Sciatic nerve (tissue), 2 donors: ENCODE measurements at regions not wholly inside any gene's neighbourhood (a gene's known extent, or its start where the extent isn't known, plus 50 kb on each side); places are given as distances from the start of the nearest gene placed in this dataset.
"Not testable (repeated sequence)": the region's sequence is repeated elsewhere in the genome, so short reads cannot be mapped to it uniquely, and the experiment has no call there.

ENCODE experiments used
- ATAC-seq: fragments of 200-7000 bp; cut with Tn5 transposase; one replicate; pipeline ENCODE4 v1.9.1; 2020; ENCODE audit warnings: mild to moderate bottlenecking, moderate library complexity
- DNase-seq: peaks from one replicate; pipeline ENCODE4 v3.0.0-alpha.2; 2020; ENCODE audit warnings: low spot score
- intact Hi-C: fragments of 100-400 bp; cut with DNase I; formaldehyde crosslinking; loops from one replicate; pipeline ENCODE4 v1.14.2; 2022
- donor health status: DM: no; HTN: no; CAD: no.
- donor health status: DM: no; HTN: no; CAD: no.

- ATAC-seq (no peak), DNase-seq (no peak)
- intact Hi-C loops = no loop called here
Measured at GRCh38 chr13:31503626-31504025, 235.7 kb upstream of the RXFP2 start.

DNA sequence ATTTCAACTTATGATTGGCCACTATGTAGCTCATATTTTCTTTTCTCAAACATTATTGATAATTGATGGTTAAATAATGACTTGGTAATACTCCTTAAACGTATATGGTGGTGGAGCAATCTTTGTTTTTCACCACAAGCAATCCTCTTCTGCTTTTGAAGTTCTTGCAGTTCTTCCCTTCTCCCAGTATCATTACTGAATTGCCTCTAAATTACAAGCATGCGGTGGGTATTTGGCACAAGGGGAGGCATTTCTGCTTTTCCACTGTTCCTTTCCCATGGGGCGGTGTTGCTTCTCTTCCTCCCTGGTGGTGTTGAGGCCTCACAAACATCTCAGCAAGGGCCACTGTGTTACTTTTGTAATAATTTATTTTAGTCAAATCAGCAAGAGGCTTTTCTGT is 234.4 kb upstream of the RXFP2 start:
- ATAC-seq = no peak
- intact Hi-C loops = no loop called here
- no peak for DNase-seq

- ATAC-seq = no peak
- intact Hi-C loops = no loop called here
Measured at GRCh38 chr13:31512331-31512730, 227.0 kb upstream of the RXFP2 start.

DNA sequence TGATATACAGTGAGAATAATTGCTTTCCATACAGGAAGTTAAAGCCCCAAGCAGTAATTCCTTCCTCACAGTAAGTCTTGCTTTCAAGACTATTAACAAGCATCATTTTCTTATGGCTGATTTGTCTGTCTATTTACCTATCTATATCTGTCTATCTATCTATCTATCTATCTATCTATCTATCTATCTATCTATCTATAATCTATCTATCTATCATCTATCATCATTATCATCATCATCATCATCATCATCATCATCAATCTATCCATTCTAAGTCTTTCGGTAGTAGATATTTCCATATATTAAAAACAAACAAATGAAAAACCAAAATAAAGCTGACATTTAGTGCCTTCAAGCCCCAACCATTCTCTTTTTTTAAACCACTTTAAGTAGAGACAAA is 224.4 kb upstream of the RXFP2 start:
- intact Hi-C loops = no loop called here

More at GRCh38 chr13:31512331-31512730, 227.0 kb upstream of the RXFP2 start:
- no peak for DNase-seq

DNA sequence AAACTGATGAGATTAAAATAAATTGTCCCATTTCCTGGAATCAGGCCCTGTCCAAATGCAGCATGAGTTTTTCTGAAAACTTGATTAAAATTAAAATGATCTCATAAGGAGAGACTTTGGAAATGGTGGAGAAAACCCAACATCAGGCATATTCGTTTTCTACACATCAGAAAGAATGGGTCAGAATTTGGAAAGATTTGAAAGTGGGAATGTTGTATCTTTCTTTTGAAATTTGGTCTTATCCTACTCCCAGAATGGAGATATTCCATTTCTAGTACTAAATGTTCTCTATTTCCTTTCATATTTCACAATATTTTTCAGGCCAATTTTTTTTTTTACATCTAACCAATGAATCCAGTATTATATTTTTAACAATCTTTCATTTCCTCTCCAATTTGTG is 223.9 kb upstream of the RXFP2 start:
- no peak for DNase-seq
- peak; percentile 42 for ATAC-seq
- intact Hi-C loops = no loop called here

More for the DNA sequence above, 224.4 kb upstream of the RXFP2 start:
- ATAC-seq (no peak), DNase-seq (no peak)

- ATAC-seq (no peak), DNase-seq (no peak)
- intact Hi-C loops = no loop called here
Measured at GRCh38 chr13:31517599-31517998, 221.7 kb upstream of the RXFP2 start.

DNA sequence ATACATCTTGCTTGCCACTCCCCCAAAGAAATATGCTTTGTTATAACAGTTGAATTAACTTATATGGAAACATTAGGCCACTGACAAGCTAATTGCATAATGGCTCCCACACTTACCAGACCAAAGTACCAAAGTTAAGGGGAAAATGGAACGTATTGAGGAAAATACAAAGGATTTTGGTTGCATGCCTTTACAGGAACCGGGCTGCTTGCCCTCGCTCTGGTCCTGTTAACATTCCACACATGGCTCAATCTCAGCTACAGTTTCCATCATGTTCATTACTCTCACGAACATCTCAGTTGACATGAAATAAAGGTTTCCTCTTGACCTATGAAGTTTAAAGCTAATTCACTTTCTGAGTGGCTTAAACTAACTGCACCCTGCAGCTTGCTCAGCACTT is 220.7 kb upstream of the RXFP2 start:
- no peak for DNase-seq
- ATAC-seq = no peak
- intact Hi-C loops = no loop called here

GRCh38 chr13:31521435-31521834 is 217.9 kb upstream of the RXFP2 start:
- ATAC-seq (no peak), DNase-seq (no peak)
- intact Hi-C loops = no loop called here

DNA sequence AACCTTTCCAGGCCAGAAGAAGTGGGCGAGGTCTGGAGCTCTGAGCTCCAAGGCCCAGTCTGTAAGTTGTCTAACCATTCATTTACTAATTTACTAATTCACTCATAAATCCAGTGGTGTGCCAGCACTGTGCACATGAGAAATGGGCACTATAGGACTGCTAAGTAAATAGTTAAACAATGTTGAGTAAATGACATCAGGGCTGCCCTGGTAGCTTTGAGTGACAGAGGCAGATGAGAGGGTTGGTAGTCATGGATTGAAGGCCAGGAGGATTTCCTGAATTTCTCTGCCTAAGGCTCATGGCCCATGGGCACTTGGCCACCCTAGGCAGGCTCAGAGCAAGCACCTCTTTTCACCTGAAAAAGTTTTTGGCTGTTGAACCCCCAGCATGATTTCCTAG is 216.9 kb upstream of the RXFP2 start:
- intact Hi-C loops = no loop called here
- ATAC-seq (no peak), DNase-seq (no peak)

- DNase-seq (no peak), ATAC-seq (no peak)
- intact Hi-C loops = no loop called here
Measured at GRCh38 chr13:31528176-31528575, 211.2 kb upstream of the RXFP2 start.

DNA sequence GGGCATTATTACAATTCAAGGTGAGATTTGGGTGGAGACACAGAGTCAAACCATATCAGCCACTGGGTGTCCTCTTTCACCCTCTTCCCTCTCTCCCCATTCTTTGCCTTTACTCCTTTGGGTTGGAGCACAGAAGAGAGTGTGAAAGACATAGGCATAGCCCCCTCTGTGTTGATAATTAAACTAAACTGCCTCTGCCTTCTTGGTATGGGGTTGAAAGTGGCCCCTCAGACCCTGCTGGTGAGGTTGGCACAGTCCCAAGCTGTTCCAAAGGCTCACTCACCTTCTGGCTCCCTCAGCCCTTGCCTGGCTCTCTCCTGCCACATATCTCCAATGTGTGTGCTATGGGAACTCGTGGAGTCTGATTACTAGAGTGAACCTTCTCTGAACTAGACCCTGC is 210.6 kb upstream of the RXFP2 start:
- ATAC-seq = no peak
- intact Hi-C loops = no loop called here
- DNase-seq = no peak

- ATAC-seq (no peak), DNase-seq (no peak)
- intact Hi-C loops = no loop called here
Measured at GRCh38 chr13:31530922-31531321, 208.4 kb upstream of the RXFP2 start.

DNA sequence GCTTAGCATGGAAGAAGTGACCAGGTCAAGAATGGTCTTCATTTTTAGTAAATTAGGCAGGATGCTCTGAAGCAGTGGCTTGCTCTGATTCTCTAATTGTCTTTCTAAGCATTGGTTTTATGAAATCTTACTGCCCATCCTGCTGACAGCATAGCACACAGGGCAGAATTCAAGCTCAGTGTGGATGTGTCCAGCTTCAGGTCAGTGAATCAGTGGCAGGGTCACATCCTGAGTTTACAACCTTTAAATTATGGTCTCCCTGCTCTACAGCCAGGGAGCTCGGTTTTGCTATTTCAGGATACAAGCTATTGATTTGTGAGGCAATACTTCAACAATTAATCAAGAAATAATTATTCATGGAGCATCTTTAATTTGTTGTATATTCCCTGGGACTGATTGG is 202.3 kb upstream of the RXFP2 start:
- DNase-seq (no peak), ATAC-seq (no peak)
- intact Hi-C loops = no loop called here

GRCh38 chr13:31538067-31539042 is 201.0 kb upstream of the RXFP2 start:
- ATAC-seq (no peak), DNase-seq (no peak)
- intact Hi-C loops = no loop called here

GRCh38 chr13:31540281-31540680 is 199.0 kb upstream of the RXFP2 start:
- DNase-seq (no peak), ATAC-seq (no peak)
- intact Hi-C loops = no loop called here

GRCh38 chr13:31543190-31543589 is 196.1 kb upstream of the RXFP2 start:
- intact Hi-C loops = no loop called here
- DNase-seq (no peak), ATAC-seq (no peak)

DNA sequence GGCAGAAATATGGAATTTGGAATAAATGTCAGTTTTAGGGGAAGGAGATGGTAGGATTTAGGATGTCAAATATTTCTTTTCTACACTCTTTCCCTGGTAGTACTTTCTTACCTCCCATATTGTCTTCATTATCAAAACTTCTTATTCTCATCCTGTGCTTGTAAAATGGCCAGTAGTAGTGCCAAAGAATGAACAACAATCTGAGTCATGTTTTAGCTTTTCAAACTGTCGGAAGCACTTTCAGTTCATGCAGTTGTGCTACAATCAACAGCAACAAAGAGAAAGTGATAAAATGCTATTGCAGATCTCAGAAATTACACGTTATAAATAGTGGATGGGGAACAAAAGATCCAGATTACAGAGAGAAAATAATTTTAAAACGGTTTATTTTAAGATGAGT is 193.7 kb upstream of the RXFP2 start:
- ATAC-seq (no peak), DNase-seq (no peak)
- intact Hi-C loops = no loop called here

DNA sequence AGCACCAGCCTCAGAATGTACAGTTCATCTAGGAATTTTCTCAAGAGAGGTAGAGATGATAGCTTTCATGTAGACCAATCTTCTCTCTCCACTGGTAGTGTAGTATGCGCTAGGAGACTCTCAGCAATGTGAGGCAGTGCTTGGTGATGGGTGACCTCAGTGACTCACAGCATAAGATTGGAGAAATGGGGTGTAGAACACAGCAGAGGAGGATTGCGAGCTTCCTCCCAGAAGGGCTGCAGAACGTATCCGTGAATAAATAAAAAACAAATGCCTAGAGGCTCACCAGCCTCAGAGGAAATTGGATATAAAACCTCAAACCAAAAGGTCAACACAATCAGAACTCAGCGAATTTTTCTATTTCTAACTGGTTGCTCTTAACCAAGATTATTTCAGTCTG is 182.9 kb upstream of the RXFP2 start:
- intact Hi-C loops = no loop called here
- ATAC-seq = no peak

GRCh38 chr13:31584221-31584620 is 155.1 kb upstream of the RXFP2 start:
- DNase-seq, ATAC-seq, intact Hi-C loops: not testable (repeated sequence)

More for the DNA sequence above, 182.9 kb upstream of the RXFP2 start:
- no peak for DNase-seq

DNA sequence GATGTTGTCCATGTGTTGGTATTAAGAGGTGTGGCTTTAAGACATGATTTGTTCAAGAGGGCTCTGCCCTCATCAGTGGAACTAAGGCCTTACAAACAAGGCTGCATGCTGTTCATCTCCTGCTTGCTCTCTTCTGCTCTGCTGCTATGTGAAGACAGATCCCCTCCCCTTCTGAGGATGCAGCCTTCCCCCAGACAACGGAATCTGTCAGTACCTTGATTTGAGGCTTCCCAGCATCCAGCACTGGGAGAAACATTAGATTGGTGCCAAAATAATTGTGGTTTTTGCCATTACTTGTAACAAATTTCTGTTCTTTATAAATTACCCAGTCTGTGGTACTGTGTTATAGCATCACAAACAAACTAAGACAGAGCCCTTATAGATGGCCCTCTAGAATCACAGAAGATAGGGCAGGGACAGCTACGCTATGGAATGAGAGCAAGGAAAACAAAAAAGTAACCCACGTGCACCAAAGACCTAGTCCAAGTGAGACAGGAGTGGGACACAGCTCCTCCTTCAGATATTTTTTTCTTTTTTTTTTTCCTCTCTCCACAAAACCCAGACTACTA is 151.5 kb upstream of the RXFP2 start:
- no peak for ATAC-seq
- intact Hi-C loops = no loop called here
- DNase-seq = no peak

- intact Hi-C loops = no loop called here
- DNase-seq (no peak), ATAC-seq (no peak)
Measured at GRCh38 chr13:31588316-31588715, 151.0 kb upstream of the RXFP2 start.
